VCaP (cell line): ENCODE measurements at regions not wholly inside any gene's neighbourhood (a gene's known extent, or its start where the extent isn't known, plus 50 kb on each side); places are given as distances from the start of the nearest gene placed in this dataset.
"Not testable (repeated sequence)": the region's sequence is repeated elsewhere in the genome, so short reads cannot be mapped to it uniquely, and the experiment has no call there.

Experiments used
- H3K27ac ChIP-seq: fragments of 450-650 bp; 2 replicates; pipeline ENCODE4 v1.5.1; 2017
- CTCF ChIP-seq: fragments of 450-650 bp; conservative IDR thresholded peaks from 2 replicates; pipeline ENCODE4 v1.5.1; 2017; ENCODE audit warnings: mild to moderate bottlenecking, moderate library complexity

DNA sequence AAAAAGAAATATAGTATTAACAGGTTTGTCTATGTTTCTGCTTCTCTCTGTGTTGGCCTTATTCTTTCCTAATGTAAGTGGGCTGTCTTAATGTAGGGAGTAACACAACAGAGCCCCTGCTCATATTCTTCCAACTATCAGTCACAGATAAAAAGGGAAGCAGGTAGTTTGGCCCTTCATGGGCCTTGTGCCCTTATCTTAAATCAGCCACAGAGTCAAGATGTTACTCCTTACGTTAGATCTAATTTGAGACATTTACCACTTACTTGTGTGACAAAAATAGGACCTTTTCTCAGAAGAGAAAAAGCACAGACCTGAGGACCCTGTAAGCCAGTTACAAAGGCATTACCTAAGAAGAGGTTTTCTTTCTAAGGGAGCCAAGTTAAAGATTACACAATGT, 589.0 kb downstream of the GRXCR1 start:
- no peak overlapping the region for H3K27ac ChIP-seq
- TF ChIP-seq CTCF = no peak

DNA sequence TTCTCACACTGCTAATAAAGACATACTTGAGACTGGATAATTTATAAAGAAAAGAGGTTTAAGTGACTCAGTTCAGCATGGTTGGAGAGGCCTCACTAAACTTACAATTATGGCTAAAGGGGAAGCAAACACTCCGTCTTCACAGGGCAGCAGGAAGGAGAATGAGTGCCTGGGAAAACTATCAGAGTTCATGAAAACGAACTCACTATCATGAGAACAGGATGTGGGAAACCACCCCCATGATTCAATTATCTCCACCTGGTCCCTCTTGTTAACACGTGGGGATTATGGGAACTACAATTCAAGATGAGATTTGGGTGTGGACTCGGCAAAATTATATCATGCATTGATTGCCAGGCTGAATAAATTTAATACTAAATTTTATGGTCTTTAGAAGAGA, 592.7 kb downstream of the GRXCR1 start:
- no peak for TF ChIP-seq CTCF
- no peak overlapping the region for H3K27ac ChIP-seq

DNA sequence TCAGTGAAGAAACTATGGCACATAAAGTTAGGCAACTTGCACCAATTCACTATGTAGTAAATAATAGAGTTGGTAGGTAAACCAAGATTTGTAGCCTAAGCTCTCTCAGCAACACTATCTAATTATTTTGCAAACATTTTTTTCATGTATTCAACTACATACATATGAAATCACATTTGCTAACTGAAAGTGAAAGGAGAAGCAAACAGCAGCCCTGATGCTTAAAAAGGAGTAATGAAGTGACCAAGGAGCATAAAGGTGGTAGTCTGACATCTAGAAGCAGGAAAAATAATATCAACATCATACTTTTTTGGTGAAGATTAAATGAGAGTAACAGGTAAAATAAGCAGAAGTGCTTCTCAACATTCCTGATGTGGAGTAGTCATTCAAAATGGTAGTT, 603.7 kb downstream of the GRXCR1 start:
- no peak overlapping the region for H3K27ac ChIP-seq
- TF ChIP-seq CTCF = no peak

DNA sequence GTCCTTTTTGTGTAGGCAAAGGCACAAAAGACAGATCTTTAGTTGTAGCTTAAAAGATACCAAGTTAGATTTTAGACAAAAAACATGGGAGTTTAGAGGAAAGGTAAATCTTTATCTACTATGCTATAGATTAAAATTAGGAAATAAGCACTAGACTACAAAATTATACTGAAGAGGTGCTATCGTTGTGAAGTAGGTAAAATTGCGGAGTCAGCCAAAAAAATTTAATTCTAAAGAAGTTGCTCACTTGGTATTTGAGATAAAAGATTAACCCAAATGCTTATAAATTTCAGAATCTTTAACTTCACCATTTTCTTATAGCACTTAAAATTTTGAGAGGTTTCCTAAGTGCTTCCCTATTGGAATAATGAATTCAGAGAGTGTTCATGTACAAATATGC, 604.1 kb downstream of the GRXCR1 start:
- TF ChIP-seq CTCF = no peak
- no peak overlapping the region for H3K27ac ChIP-seq

- H3K27ac ChIP-seq = not testable (repeated sequence)
Observed at GRCh38 chr4:43505823-43506222, 613.3 kb downstream of the GRXCR1 start.

DNA sequence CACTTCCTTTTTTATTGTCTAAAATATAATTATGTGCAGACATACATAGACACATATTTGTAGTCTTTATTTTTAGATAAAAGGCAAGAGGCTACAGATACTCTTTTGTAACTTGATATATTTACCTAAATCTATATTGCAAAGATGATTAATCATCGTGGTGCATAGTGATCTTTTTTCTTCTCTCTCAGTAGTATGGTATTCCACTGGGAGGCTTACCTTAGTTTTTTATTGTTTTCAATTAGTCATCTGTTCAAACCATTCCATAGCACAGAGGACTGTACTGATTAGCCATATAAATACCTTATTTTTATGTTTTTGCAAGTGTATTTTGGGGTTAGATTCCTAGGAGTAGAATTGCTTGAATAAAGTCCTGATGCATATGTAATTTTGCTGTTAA, 619.7 kb downstream of the GRXCR1 start:
- TF ChIP-seq CTCF = no peak
- H3K27ac ChIP-seq = no peak overlapping the region

- H3K27ac ChIP-seq = no peak overlapping the region
- TF ChIP-seq CTCF = no peak
Observed at GRCh38 chr4:43525646-43526045, 633.1 kb downstream of the GRXCR1 start.

DNA sequence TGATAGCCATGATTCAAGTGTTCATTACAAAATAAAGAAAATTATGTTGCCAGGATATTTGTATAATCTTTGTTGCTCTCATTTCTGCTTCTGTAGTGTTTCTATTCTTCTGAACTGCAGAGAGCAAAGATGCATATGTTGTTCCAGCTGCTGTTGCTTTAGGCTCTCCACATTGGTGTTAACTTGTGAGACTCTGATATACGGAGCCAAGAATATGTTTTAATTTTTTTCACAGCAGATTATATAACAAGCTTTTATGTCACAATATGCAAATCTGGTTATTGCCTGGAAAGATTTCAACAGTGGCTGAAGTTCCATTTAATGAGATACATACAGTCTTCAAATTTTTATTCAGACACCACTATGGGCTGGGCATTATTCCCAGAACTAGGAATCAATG, 655.0 kb downstream of the GRXCR1 start:
- no peak overlapping the region for H3K27ac ChIP-seq
- TF ChIP-seq CTCF = no peak
